ENCODE measurements at regions not wholly inside any gene's neighbourhood (a gene's known extent, or its start where the extent isn't known, plus 50 kb on each side); places are given as distances from the start of the nearest gene placed in this dataset.

DNA sequence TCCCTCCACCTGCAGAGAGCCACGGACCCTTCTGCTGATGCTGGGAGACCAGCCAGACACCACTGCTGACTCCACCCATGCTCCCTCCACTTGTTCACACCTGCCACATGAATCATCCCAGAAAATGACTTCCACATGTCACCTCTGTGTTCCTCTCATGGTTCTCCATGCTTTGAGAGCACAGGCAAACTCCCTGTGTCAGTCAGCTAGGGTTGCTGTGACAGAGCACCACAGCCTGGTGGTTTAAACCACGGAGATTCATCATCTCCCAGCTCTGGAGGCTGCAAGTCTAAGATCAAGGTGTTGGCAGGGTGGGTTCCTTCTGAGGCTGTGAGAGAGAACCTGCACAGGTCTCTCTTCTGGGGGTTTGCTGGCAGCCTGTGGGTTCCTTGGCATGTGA, 381.4 kb downstream of the GADD45G start:
- H3K36me3 ChIP-seq (ENCODE audit: control insufficient read depth in 2 of 2, insufficient read depth in 2 of 2, low read length in 2 of 2): no peaks in the 10 kb centered on the region
- no peaks in the 10 kb centered on the region for H3K9me3 ChIP-seq (ENCODE audit: control insufficient read depth in 2 of 2, low read length in 2 of 2)
- no peaks in the 10 kb centered on the region for H3K27me3 ChIP-seq (ENCODE audit: control insufficient read depth in 2 of 2, insufficient read depth in 2 of 2, low read length in 2 of 2)
- H3K9ac ChIP-seq (ENCODE audit: low read depth in 1 of 2, low read length in 2 of 2): no peak overlapping the region
- no peak overlapping the region for H3K27ac ChIP-seq (ENCODE audit: low read depth in 2 of 2, low read length in 2 of 2)
- no peaks in the 10 kb centered on the region for H3K4me1 ChIP-seq (ENCODE audit: control insufficient read depth in 2 of 2, insufficient read depth in 2 of 2, low read length in 2 of 2)
- H3K4me3 ChIP-seq (ENCODE audit: low read length in 2 of 2): no peak overlapping the region

DNA sequence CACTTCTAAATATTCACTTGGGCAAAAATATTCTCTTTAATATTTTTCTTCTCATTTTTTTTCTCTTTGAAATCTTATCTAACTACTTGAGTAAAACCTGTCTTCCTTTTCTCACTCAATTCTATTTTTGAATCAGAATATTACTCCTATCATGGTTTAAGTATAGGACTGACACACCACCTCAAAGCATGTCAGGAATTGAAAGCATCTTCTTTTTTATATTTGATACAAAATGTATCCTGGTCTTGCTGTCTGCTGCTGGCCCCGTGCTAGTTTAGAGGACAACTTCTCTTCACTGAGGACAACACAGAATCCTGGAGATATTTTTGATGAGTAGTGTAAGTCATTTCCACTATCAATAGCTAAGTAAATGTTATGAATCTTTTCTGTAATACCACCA, 383.6 kb downstream of the GADD45G start:
- no peak overlapping the region for H3K9ac ChIP-seq (ENCODE audit: low read depth in 1 of 2, low read length in 2 of 2)
- H3K4me3 ChIP-seq (ENCODE audit: low read length in 2 of 2): no peak overlapping the region
- no peaks in the 10 kb centered on the region for H3K36me3 ChIP-seq (ENCODE audit: control insufficient read depth in 2 of 2, insufficient read depth in 2 of 2, low read length in 2 of 2)
- no peaks in the 10 kb centered on the region for H3K27me3 ChIP-seq (ENCODE audit: control insufficient read depth in 2 of 2, insufficient read depth in 2 of 2, low read length in 2 of 2)
- peaks cover 6% of the 10 kb centered on the region in 2 donors for H3K4me1 ChIP-seq (ENCODE audit: control insufficient read depth in 2 of 2, insufficient read depth in 2 of 2, low read length in 2 of 2)
- no peak overlapping the region for H3K27ac ChIP-seq (ENCODE audit: low read depth in 2 of 2, low read length in 2 of 2)
- no peaks in the 10 kb centered on the region for H3K9me3 ChIP-seq (ENCODE audit: control insufficient read depth in 2 of 2, low read length in 2 of 2)

DNA sequence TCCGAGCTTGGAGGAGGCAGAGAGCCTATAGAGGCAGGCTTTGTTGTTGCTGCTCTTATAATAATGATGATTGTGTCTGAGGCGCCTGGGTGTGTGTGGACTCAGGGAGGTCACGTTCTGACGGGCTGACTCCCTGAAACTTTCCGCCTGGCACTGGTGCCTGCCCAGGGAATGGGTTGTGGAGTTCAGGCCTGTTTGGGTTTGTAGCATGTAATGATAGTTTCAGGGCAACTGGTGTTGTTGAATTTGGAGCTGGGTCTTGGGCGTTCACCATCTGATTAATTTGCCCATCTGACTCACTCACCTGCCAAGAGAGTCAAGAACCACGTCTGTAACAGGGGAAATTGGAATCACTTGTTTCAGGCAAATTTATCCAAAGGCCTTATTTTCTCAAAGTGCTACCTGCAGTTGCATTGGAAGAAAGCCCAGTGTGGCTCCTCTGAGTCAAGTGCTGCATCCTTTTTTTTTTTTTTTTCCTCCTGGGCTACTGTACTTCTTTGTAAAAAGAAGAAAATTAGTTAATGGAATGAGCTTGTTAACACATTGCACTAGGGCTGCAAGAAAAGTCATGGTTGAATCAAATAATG, 386.5 kb downstream of the GADD45G start:
- Histone ChIP-seq H3K4me3 (ENCODE audit: low read length in 2 of 2) (no peak overlapping the region), H3K4me1 (ENCODE audit: control insufficient read depth in 2 of 2, insufficient read depth in 2 of 2, low read length in 2 of 2) (peaks cover 19 to 23% of the 10 kb centered on the region in 2 donors), H3K27ac (ENCODE audit: low read depth in 2 of 2, low read length in 2 of 2) (no peak overlapping the region), H3K9me3 (ENCODE audit: control insufficient read depth in 2 of 2, low read length in 2 of 2) (no peaks in the 10 kb centered on the region), H3K36me3 (ENCODE audit: control insufficient read depth in 2 of 2, insufficient read depth in 2 of 2, low read length in 2 of 2) (no peaks in the 10 kb centered on the region), H3K9ac (ENCODE audit: low read depth in 1 of 2, low read length in 2 of 2) (no peak overlapping the region), H3K27me3 (ENCODE audit: control insufficient read depth in 2 of 2, insufficient read depth in 2 of 2, low read length in 2 of 2) (no peaks in the 10 kb centered on the region)

DNA sequence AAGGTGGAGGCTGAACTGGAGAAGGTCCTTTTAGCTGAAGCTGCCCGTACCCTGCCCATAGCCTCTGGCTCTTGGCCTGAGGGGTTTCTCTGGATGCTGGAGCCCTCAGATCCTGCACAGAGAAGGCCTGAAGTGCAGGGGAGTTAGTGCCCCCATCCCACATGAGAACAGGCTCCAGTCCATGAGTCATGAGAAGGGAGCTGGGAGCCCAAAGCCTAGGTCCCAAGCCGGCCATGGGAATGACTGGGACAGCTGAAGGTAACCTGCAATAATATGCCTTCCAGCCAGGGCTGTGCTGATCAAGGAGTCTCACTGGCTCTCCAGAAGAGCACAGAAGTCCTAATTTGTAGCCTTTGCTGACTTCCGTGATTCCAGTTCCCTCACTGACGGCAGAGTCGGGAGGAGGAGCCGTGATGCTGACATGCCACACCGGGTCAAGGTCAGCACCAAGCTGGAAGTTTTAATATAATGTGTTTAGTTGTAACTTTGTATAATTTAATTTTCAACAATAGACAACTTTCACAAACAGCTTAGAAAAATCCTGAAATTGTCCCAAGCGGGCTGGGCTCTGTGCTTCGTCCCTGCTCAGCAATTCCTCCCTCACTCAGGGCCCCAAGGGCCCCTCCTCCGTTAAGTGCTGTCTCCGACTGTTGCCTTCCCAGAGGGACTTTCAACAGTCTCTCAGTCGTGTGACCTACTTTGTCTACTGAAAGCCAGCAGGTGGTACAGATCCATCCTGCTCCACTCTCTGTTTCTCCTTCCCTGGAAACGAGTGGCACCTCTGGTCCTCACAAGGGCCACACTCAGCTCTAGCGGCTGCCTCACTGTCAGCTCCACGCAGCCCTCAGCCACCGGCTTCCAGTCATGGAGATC, 387.8 kb downstream of the GADD45G start:
- Histone ChIP-seq H3K27ac (ENCODE audit: low read depth in 2 of 2, low read length in 2 of 2) (peak overlapping the region; percentile 4 to 6), H3K27me3 (ENCODE audit: control insufficient read depth in 2 of 2, insufficient read depth in 2 of 2, low read length in 2 of 2) (no peaks in the 10 kb centered on the region)

DNA sequence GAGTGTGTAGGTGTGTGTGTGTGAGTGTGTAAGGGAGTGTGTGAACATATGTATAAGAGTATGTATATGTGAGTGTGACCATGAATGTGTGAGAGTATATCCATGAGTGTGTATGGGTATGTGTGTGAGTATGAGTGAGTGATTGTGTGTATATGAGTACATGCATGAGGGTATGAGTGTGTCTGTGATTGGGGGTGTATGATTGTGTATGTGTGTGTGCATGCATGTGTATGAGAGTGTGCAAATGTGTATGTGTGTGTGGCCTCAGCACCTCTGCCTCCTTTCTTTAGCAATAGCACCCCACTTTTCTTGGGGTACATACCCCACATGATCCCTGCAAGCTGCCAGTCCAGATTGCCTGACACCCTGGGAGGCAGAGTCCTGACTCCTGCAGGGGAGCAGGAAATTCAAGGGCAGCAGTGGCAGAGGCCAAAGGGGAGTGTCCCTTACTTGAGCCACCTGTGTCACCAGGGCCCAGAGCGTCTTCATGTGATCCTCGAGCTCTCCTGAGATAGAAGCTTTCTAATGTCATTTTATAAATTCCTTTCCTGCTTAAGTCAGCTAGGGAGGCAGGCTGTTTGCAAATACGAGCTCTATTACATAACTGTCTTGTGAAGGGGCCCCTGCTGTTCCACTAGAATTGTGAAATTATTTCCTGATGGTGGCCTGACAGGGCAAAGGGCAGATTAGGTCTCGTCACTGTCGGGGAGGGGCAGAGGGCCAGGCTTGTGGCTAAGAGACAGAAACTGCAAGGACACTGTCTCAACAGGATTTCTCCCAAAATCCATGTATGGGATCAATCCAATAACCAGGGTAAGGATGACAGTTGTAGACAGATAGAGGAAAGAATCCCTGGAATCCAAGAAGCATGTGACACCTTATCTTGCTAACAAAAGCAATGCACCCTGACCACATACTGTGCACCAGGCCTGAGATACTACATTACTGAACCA, 389.1 kb downstream of the GADD45G start:
- no peaks in the 10 kb centered on the region for H3K9me3 ChIP-seq (ENCODE audit: control insufficient read depth in 2 of 2, low read length in 2 of 2)
- no peaks in the 10 kb centered on the region for H3K36me3 ChIP-seq (ENCODE audit: control insufficient read depth in 2 of 2, insufficient read depth in 2 of 2, low read length in 2 of 2)
- no peak overlapping the region for H3K4me3 ChIP-seq (ENCODE audit: low read length in 2 of 2)
- H3K4me1 ChIP-seq (ENCODE audit: control insufficient read depth in 2 of 2, insufficient read depth in 2 of 2, low read length in 2 of 2): peaks cover 25 to 30% of the 10 kb centered on the region in 2 donors
- no peaks in the 10 kb centered on the region for H3K27me3 ChIP-seq (ENCODE audit: control insufficient read depth in 2 of 2, insufficient read depth in 2 of 2, low read length in 2 of 2)
- H3K27ac ChIP-seq (ENCODE audit: low read depth in 2 of 2, low read length in 2 of 2): peak overlapping the region; percentile 61 to 71
- H3K9ac ChIP-seq (ENCODE audit: low read depth in 1 of 2, low read length in 2 of 2): peak overlapping the region; percentile 14 to 28

More for the DNA sequence above, 387.8 kb downstream of the GADD45G start:
- Histone ChIP-seq H3K36me3 (ENCODE audit: control insufficient read depth in 2 of 2, insufficient read depth in 2 of 2, low read length in 2 of 2) (no peaks in the 10 kb centered on the region), H3K4me3 (ENCODE audit: low read length in 2 of 2) (no peak overlapping the region), H3K9ac (ENCODE audit: low read depth in 1 of 2, low read length in 2 of 2) (no peak overlapping the region), H3K9me3 (ENCODE audit: control insufficient read depth in 2 of 2, low read length in 2 of 2) (no peaks in the 10 kb centered on the region), H3K4me1 (ENCODE audit: control insufficient read depth in 2 of 2, insufficient read depth in 2 of 2, low read length in 2 of 2) (peaks cover 21 to 26% of the 10 kb centered on the region in 2 donors)

DNA sequence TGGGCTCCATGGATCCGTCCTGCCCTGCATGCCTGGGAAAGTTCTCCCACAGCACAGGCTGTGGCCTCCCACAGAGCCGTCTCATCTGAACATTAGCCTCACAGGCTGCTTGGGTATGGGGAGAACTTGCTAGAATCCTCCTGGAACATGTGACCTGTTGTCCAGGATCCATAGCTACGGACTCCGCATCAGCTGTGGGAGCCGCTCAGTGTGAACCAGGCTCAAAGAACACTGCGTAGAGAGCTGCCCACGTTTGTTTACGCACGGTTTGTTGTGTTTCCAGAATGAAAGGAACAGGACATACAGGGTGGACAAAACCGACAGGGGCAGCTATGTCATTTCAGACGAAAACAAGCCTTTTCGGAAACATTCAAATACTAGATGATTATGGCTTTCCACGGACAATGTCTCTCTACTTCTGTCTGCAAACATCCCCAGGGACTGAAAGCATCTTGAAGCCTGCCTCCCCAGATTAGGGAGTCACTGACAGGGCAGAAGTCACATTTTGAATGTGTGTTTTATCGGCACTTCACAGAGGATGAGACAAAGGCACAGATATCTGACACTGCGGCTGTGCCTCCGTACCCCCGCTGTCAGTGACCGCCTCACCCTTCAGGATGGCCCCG, 390.3 kb downstream of the GADD45G start:
- peak overlapping the region in 1 of 2 donors; percentile 7 for H3K27ac ChIP-seq (ENCODE audit: low read depth in 2 of 2, low read length in 2 of 2)

DNA sequence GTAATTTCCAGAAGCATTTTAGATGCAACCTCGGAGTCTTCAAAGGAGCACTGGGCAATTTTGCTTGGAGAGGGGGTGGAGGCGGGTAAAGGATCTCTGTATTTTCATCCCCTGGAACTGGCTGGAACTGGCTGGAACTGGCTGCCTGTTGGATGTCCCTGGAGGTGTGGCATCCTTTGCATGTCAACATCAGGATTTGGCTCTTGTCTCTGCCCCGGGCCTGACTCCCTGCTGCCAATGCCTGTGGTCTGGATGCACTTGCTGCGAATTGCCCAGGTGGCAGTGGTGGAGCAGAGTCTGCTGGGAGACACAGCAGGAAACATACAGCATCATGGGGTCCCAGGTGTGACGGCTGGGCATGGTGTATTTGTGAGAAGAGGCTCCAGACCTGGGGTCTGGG, 391.3 kb downstream of the GADD45G start:
- H3K27ac ChIP-seq (ENCODE audit: low read depth in 2 of 2, low read length in 2 of 2): no peak overlapping the region
- H3K9me3 ChIP-seq (ENCODE audit: control insufficient read depth in 2 of 2, low read length in 2 of 2): no peaks in the 10 kb centered on the region
- H3K9ac ChIP-seq (ENCODE audit: low read depth in 1 of 2, low read length in 2 of 2): no peak overlapping the region
- H3K27me3 ChIP-seq (ENCODE audit: control insufficient read depth in 2 of 2, insufficient read depth in 2 of 2, low read length in 2 of 2): no peaks in the 10 kb centered on the region
- no peak overlapping the region for H3K4me3 ChIP-seq (ENCODE audit: low read length in 2 of 2)
- H3K4me1 ChIP-seq (ENCODE audit: control insufficient read depth in 2 of 2, insufficient read depth in 2 of 2, low read length in 2 of 2): peaks cover 47 to 51% of the 10 kb centered on the region in 2 donors
- no peaks in the 10 kb centered on the region for H3K36me3 ChIP-seq (ENCODE audit: control insufficient read depth in 2 of 2, insufficient read depth in 2 of 2, low read length in 2 of 2)

More for the DNA sequence above, 390.3 kb downstream of the GADD45G start:
- Histone ChIP-seq H3K27me3 (ENCODE audit: control insufficient read depth in 2 of 2, insufficient read depth in 2 of 2, low read length in 2 of 2) (no peaks in the 10 kb centered on the region), H3K36me3 (ENCODE audit: control insufficient read depth in 2 of 2, insufficient read depth in 2 of 2, low read length in 2 of 2) (no peaks in the 10 kb centered on the region), H3K4me1 (ENCODE audit: control insufficient read depth in 2 of 2, insufficient read depth in 2 of 2, low read length in 2 of 2) (peaks cover 37 to 41% of the 10 kb centered on the region in 2 donors), H3K4me3 (ENCODE audit: low read length in 2 of 2) (no peak overlapping the region), H3K9me3 (ENCODE audit: control insufficient read depth in 2 of 2, low read length in 2 of 2) (no peaks in the 10 kb centered on the region), H3K9ac (ENCODE audit: low read depth in 1 of 2, low read length in 2 of 2) (no peak overlapping the region)

DNA sequence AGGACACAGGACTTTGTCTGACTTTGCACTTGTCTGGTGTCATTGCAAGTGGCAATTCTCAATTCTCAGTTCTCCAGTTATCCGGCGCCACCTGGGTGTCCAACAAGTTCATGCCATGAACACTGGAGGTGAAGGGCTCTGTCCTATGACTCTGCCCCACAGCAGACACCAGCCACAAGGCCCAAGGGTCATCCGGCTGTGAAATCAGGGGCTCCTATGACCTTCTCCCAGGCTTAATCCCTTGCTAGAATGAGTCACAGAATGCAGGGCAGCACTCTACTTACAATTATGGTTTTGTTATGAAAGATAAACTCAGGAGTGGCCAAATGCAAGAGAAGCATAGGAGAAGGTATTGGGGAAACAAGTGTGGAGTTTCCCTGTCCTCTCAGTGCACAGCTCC, 392.0 kb downstream of the GADD45G start:
- H3K27me3 ChIP-seq (ENCODE audit: control insufficient read depth in 2 of 2, insufficient read depth in 2 of 2, low read length in 2 of 2): no peaks in the 10 kb centered on the region
- no peak overlapping the region for H3K9ac ChIP-seq (ENCODE audit: low read depth in 1 of 2, low read length in 2 of 2)
- H3K4me3 ChIP-seq (ENCODE audit: low read length in 2 of 2): no peak overlapping the region
- H3K27ac ChIP-seq (ENCODE audit: low read depth in 2 of 2, low read length in 2 of 2): no peak overlapping the region
- H3K9me3 ChIP-seq (ENCODE audit: control insufficient read depth in 2 of 2, low read length in 2 of 2): no peaks in the 10 kb centered on the region
- H3K4me1 ChIP-seq (ENCODE audit: control insufficient read depth in 2 of 2, insufficient read depth in 2 of 2, low read length in 2 of 2): peaks cover 47 to 52% of the 10 kb centered on the region in 2 donors
- H3K36me3 ChIP-seq (ENCODE audit: control insufficient read depth in 2 of 2, insufficient read depth in 2 of 2, low read length in 2 of 2): no peaks in the 10 kb centered on the region

DNA sequence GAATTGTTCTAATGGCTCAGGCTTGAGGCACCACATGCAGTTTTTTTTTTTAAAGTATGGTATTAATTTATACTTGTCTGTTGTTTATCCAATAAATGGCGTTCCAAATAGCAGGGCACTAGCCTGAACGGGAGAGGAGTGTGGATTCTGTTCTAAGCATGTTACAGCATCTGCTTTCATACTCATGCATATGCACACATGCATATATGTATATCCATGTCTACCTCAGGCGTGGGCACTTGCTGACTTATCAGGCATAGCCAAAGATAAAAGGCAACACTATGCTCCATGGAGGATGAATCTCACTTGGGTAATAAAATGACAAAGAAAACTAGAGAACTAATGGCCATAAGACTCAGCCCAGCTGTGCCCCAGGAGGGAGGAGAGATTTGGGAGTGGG, 393.8 kb downstream of the GADD45G start:
- H3K27ac ChIP-seq (ENCODE audit: low read depth in 2 of 2, low read length in 2 of 2): peak overlapping the region; percentile 88 to 93
- no peaks in the 10 kb centered on the region for H3K9me3 ChIP-seq (ENCODE audit: control insufficient read depth in 2 of 2, low read length in 2 of 2)
- H3K27me3 ChIP-seq (ENCODE audit: control insufficient read depth in 2 of 2, insufficient read depth in 2 of 2, low read length in 2 of 2): no peaks in the 10 kb centered on the region
- peaks cover 40 to 44% of the 10 kb centered on the region in 2 donors for H3K4me1 ChIP-seq (ENCODE audit: control insufficient read depth in 2 of 2, insufficient read depth in 2 of 2, low read length in 2 of 2)
- no peaks in the 10 kb centered on the region for H3K36me3 ChIP-seq (ENCODE audit: control insufficient read depth in 2 of 2, insufficient read depth in 2 of 2, low read length in 2 of 2)
- no peak overlapping the region for H3K9ac ChIP-seq (ENCODE audit: low read depth in 1 of 2, low read length in 2 of 2)
- no peak overlapping the region for H3K4me3 ChIP-seq (ENCODE audit: low read length in 2 of 2)

Data from mucosa of rectum (tissue), 2 donors.